ENCODE measurements at regions not wholly inside any gene's neighbourhood (a gene's known extent, or its start where the extent isn't known, plus 50 kb on each side); places are given as distances from the start of the nearest gene placed in this dataset.
"Not testable (repeated sequence)": the region's sequence is repeated elsewhere in the genome, so short reads cannot be mapped to it uniquely, and the experiment has no call there.

- no peak for DNase-seq
Observed at GRCh38 chr12:88313554-88313953, 171.4 kb downstream of the TMTC3 start.

GRCh38 chr12:88314706-88315105 is 172.6 kb downstream of the TMTC3 start:
- no peak for DNase-seq

- DNase-seq, result no peak
Observed at GRCh38 chr12:88318726-88319125, 176.6 kb downstream of the TMTC3 start.

GRCh38 chr12:88325076-88325815 is 183.1 kb downstream of the TMTC3 start:
- no peak for DNase-seq

GRCh38 chr12:88325816-88326189 is 183.7 kb downstream of the TMTC3 start:
- DNase-seq, result no peak

- no peak for DNase-seq
Observed at GRCh38 chr12:88327276-88327675, 185.2 kb downstream of the TMTC3 start.

GRCh38 chr12:88328090-88328489 is 186.0 kb downstream of the TMTC3 start:
- no peak for DNase-seq

GRCh38 chr12:88329833-88330232 is 187.7 kb downstream of the TMTC3 start:
- DNase-seq, result no peak

GRCh38 chr12:88334271-88334670 is 192.2 kb downstream of the TMTC3 start:
- no peak for DNase-seq

GRCh38 chr12:88336076-88336739 is 194.1 kb downstream of the TMTC3 start:
- DNase-seq, result no peak

- DNase-seq, result no peak
Observed at GRCh38 chr12:88338486-88338885, 196.4 kb downstream of the TMTC3 start.

- DNase-seq, result no peak
Observed at GRCh38 chr12:88339254-88339949, 197.3 kb downstream of the TMTC3 start.

- DNase-seq, result no peak
Observed at GRCh38 chr12:88339966-88340365, 197.9 kb downstream of the TMTC3 start.

GRCh38 chr12:88342251-88342806 is 200.2 kb downstream of the TMTC3 start:
- no peak for DNase-seq

- DNase-seq, result no peak
Observed at GRCh38 chr12:88351146-88351545, 209.0 kb downstream of the TMTC3 start.

GRCh38 chr12:88354691-88355090 is 212.6 kb downstream of the TMTC3 start:
- DNase-seq, result no peak

GRCh38 chr12:88360343-88360742 is 218.2 kb downstream of the TMTC3 start:
- DNase-seq, result no peak

GRCh38 chr12:88361493-88361892 is 218.8 kb downstream of the KITLG start:
- DNase-seq, result no peak

- peak; percentile 35 for DNase-seq
Observed at GRCh38 chr12:88362439-88362838, 217.8 kb downstream of the KITLG start.

GRCh38 chr12:88365403-88365802 is 214.9 kb downstream of the KITLG start:
- no peak for DNase-seq

GRCh38 chr12:88366101-88366500 is 214.2 kb downstream of the KITLG start:
- DNase-seq, result no peak

- no peak for DNase-seq
Observed at GRCh38 chr12:88367231-88367630, 213.0 kb downstream of the KITLG start.

GRCh38 chr12:88368077-88368476 is 212.2 kb downstream of the KITLG start:
- DNase-seq, result not testable (repeated sequence)
